Activated T-helper 1 cell treated with anti-CD3 and anti-CD28 coated beads, Interleukin-12 subunit alpha, Interleukin-12 subunit beta, Interleukin-2, Interleukin-4 antibody, amounts not matched to agents 30 ng/mL and 10 ng/mL and 1 ng/mL, durations not matched to agents 14 hours and 24 hours and 36 hours (primary cell): ENCODE measurements at regions not wholly inside any gene's neighbourhood (a gene's known extent, or its start where the extent isn't known, plus 50 kb on each side); places are given as distances from the start of the nearest gene placed in this dataset.

ENCODE experiments used
- DNase-seq: peaks from one replicate; pipeline ENCODE4 v3.0.0; 2021; ENCODE audit warnings: low spot score
- H3K27ac Mint-ChIP-seq: one replicate; pipeline ENCODE4 v1.8.0; 2021; ENCODE audit warnings: mild to moderate bottlenecking, mixed read lengths
- H3K27me3 Mint-ChIP-seq: one replicate; pipeline ENCODE4 v1.8.0; 2022; ENCODE audit warnings: mild to moderate bottlenecking, moderate library complexity, mixed read lengths; ENCODE audit not compliant: insufficient read depth
- H3K36me3 Mint-ChIP-seq: one replicate; pipeline ENCODE4 v1.8.0; 2021; ENCODE audit warnings: low read depth, mixed read lengths
- H3K4me1 Mint-ChIP-seq: one replicate; pipeline ENCODE4 v1.8.0; 2021; ENCODE audit warnings: low read depth, mixed read lengths
- H3K4me3 Mint-ChIP-seq: one replicate; pipeline ENCODE4 v1.8.0; 2021; ENCODE audit warnings: mild to moderate bottlenecking, moderate library complexity, mixed read lengths
- H3K9me3 Mint-ChIP-seq: one replicate; pipeline ENCODE4 v1.8.0; 2021; ENCODE audit warnings: mixed read lengths
- intact Hi-C: fragments of 100-400 bp; cut with micrococcal nuclease; formaldehyde crosslinking; loops from one replicate; pipeline ENCODE4 v1.15.1; 2024

DNA sequence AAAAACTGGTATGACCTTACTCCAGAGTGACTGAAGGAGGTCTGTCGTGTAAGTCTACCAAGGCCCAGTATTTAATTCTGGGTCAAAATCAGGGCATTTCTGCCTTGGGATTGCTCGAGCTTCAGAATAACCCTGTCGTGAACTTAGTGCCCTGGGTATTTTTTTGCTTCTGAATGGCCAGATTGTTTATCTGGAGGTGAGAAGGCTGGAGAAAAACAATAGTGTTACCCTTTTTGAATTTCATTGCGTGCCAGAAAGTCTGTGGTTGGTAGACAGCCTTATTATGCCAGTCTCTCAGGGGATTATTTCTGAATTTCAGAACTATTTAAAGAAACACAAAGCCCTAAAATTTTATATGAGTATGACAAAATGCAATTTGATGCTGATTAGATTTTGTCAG, 323.4 kb downstream of the CSNK1G3 start:
- Mint-ChIP-seq H3K36me3 (no peaks in the 10 kb centered on the region), H3K4me1 (no peaks in the 10 kb centered on the region), H3K27ac (no peak overlapping the region), H3K9me3 (no peaks in the 10 kb centered on the region), H3K4me3 (no peak overlapping the region), H3K27me3 (no peaks in the 10 kb centered on the region)
- intact Hi-C loops: no loop called here
- no peak for DNase-seq

DNA sequence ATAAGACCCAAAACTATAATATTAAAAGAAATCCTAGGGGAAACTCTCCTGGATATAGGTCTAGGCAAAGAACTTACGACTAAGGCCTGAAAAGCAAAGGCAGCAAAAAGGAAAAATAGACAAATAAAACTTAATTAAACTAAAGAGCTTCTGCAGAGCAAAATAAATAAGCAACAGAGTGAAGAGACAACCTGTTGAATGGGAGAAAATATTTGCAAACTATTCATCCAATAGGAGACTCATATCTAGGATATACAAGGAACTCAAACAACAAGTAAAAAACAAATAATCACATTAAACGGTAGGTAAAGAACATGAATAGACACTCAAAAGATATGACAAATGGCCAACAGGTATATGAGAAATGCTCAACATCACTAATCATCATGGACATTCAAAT, 318.6 kb downstream of the CSNK1G3 start:
- Mint-ChIP-seq H3K27me3 (no peaks in the 10 kb centered on the region), H3K4me3 (no peak overlapping the region), H3K36me3 (no peaks in the 10 kb centered on the region), H3K4me1 (no peaks in the 10 kb centered on the region), H3K27ac (no peak overlapping the region), H3K9me3 (no peaks in the 10 kb centered on the region)
- DNase-seq: no peak
- intact Hi-C loops: no loop called here

DNA sequence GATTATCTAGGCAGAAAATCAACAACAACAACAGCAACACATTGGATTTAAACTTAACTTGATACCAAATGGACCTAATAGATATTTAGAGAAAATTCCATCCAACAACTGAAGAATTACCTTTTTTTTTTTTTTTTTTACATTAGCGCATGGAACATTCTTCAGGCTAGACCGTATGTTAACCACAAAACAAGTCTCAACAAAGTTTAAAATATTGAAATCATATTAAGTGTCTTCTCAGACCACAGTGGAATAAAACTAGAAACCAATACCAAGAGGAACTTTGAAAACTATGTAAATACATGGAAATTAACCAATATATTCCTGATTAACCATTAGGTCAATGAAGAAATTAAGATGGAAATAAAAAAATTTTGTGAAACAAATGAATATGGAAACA, 315.8 kb downstream of the CSNK1G3 start:
- intact Hi-C loops: no loop called here
- Mint-ChIP-seq H3K9me3 (peaks cover 7% of the 10 kb centered on the region), H3K4me3 (no peak overlapping the region), H3K27ac (no peak overlapping the region), H3K27me3 (no peaks in the 10 kb centered on the region), H3K36me3 (no peaks in the 10 kb centered on the region), H3K4me1 (no peaks in the 10 kb centered on the region)
- DNase-seq: no peak

DNA sequence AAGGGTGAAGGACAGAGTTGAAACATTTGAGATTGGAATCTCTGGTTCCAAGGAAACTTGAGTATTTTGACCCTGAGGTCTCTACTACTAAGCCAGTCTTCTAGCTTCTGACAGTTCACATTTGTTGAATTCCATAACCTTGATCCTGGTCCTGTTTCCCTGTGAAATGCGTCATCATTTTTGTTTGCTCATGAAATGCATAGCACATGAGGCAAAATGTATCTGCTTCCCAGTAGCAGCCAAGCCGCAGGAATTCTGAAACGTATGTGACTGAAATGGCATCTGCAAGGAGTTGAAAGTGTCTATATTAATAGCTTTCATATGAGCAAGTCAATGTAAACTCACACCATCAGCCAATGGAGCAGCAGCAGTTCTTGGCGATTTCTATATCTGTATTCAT, 307.9 kb downstream of the CSNK1G3 start:
- H3K27me3 Mint-ChIP-seq: no peaks in the 10 kb centered on the region
- intact Hi-C loops: no loop called here
- no peak overlapping the region for H3K27ac Mint-ChIP-seq
- no peak for DNase-seq
- no peaks in the 10 kb centered on the region for H3K36me3 Mint-ChIP-seq
- peaks cover 3% of the 10 kb centered on the region for H3K9me3 Mint-ChIP-seq
- H3K4me3 Mint-ChIP-seq: no peak overlapping the region
- H3K4me1 Mint-ChIP-seq: no peaks in the 10 kb centered on the region

DNA sequence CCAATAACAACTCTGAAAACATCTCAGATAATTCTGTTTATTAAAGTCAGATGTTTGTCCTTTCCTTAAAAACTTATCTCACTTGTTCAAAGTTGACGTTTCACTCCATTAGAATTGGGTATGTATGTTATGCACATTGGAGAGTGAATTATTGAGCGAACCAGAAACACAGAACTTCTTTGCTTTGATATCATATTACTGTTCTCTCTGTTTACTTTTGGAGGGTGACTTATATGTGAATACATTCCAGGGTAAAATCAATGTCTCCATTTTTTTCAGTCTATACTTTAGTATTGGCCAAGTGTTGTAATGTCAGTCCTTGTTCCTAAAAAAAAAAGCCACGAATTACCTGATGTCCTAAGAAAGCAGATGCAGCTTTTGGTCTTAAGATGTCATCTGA, 307.4 kb downstream of the CSNK1G3 start:
- no peak overlapping the region for H3K27ac Mint-ChIP-seq
- no peaks in the 10 kb centered on the region for H3K36me3 Mint-ChIP-seq
- no peaks in the 10 kb centered on the region for H3K4me1 Mint-ChIP-seq
- intact Hi-C loops: no loop called here
- H3K9me3 Mint-ChIP-seq: no peaks in the 10 kb centered on the region
- no peak for DNase-seq
- no peaks in the 10 kb centered on the region for H3K27me3 Mint-ChIP-seq
- H3K4me3 Mint-ChIP-seq: no peak overlapping the region

DNA sequence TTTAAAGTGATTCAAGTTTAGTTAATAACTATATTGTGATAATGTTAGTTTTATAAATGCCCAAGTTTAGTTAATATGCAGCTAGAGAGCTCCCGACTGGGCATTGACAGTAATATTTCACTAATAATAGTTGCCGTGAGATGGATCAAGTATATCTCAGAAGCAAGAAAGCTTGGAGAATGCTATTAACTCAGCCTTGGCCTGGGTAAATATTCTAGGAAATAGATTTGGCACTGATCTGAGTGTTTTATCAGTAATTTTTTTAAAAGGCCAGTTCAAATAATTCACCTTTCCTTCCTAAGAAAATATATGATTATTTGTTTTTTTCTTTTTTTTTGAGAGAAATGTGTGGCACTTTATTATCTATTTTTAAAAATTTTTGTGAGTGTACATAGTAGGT, 305.3 kb downstream of the CSNK1G3 start:
- no peak overlapping the region for H3K4me3 Mint-ChIP-seq
- H3K36me3 Mint-ChIP-seq: no peaks in the 10 kb centered on the region
- no peak for DNase-seq
- no peaks in the 10 kb centered on the region for H3K4me1 Mint-ChIP-seq
- no peaks in the 10 kb centered on the region for H3K9me3 Mint-ChIP-seq
- no peaks in the 10 kb centered on the region for H3K27me3 Mint-ChIP-seq
- H3K27ac Mint-ChIP-seq: no peak overlapping the region
- intact Hi-C loops: no loop called here

DNA sequence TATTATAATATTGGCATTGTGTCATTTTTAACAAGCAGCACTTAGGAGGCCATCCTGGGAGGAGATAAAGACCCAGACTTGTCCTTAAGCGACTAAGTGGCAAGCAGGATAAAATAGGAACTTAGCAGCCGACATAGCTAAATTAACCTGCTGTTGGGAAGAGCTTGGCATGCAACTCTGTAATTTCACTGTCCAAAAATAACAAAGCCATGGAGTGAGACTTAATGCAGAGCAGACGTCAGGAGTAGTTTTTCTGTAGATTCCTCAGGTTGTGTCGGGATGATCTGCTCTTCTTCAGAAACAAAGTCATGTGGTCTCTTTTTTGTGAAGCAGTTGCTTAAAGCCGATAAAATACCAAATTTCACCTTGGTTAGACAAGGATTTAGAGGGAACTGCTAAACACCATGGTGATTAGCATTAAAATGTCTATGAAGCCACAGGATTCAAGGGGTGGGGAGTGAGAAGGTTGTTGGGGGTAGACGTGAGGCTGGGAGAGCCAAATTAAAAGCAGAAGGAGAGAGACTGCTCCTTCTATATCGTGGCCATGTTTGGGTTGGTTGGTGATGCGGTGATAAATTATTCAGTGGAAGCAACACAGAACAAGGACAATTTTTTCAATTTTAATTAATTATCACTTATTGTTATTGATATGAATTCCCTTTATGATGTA, 303.0 kb downstream of the CSNK1G3 start:
- Mint-ChIP-seq H3K9me3 (no peaks in the 10 kb centered on the region), H3K36me3 (no peaks in the 10 kb centered on the region), H3K4me1 (no peaks in the 10 kb centered on the region), H3K27ac (no peak overlapping the region), H3K27me3 (no peaks in the 10 kb centered on the region), H3K4me3 (no peak overlapping the region)
- intact Hi-C loops: no loop called here
- DNase-seq: no peak

DNA sequence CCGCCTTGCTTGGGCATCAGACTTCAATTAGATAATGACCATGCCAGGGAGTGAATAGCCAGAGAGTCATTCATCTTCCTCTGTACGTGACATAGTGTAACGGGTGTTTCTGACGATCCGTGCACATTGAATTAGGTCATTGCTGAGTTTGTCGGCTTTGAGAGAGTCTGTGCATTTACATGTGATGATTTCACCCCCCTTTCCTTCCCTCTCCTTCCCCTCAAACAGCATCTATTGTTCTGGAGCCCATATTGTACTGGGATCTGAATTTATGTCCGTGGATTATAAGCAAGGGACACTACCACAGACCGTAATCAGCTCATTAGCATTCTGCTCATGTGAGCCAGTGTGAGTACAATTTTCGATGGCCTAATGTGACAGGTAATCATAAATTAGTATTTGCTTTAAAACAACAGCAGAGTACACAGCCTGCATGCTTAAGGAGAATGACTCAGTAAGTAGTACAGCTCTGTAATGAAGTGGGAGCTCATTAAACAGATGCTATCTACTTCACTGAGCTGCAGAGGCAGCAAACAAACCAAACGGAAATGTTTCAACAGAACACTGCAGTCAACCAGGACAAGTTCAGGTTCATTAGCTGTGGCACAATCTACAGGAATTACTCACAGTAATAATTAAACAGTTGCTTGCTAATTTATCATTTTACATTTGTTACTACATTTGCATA, 302.1 kb downstream of the CSNK1G3 start:
- Mint-ChIP-seq H3K9me3 (no peaks in the 10 kb centered on the region), H3K4me3 (no peak overlapping the region), H3K36me3 (no peaks in the 10 kb centered on the region), H3K27me3 (no peaks in the 10 kb centered on the region), H3K4me1 (no peaks in the 10 kb centered on the region), H3K27ac (no peak overlapping the region)
- intact Hi-C loops: no loop called here
- no peak for DNase-seq

DNA sequence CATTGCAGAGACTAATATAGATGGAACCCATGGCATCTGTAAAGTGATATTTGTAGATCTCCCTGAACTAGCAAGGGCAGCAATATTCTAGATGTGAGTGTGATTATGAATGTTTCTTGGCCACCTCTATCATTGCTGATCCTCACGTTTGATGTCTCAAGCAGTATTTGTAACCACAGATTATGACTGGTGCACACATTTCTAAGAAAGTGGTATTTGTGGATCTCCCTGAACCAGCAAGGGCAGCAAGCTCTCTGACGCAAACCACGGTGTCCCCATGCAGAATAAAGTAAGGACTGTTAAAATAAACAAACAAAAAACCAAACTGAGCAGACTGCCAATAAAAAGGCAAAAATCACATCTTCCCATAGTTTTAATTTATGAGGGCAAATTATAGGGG, 301.3 kb downstream of the CSNK1G3 start:
- Mint-ChIP-seq H3K27ac (no peak overlapping the region), H3K4me3 (no peak overlapping the region), H3K4me1 (no peaks in the 10 kb centered on the region), H3K9me3 (no peaks in the 10 kb centered on the region), H3K36me3 (no peaks in the 10 kb centered on the region), H3K27me3 (no peaks in the 10 kb centered on the region)
- DNase-seq: no peak
- intact Hi-C loops: no loop called here

DNA sequence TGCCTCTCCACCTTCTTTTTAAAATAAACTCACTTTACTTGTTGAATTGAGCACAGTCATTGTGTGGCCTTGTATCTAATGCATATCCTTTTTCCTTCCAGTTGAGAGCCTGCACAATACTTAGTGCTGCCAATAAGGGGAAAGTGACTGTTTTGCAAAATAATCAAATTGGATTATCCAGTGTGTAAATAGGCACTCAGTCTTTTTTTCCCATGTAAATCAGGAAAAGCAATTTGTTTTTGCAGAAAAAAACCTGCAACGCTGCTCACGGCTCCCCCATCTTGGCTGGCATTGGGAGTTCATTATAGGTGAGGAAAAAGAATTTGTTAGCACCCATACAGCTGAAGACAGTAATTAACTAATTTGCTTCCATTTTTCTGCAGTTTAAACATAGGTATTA, 299.9 kb downstream of the CSNK1G3 start:
- H3K27me3 Mint-ChIP-seq: no peaks in the 10 kb centered on the region
- no peaks in the 10 kb centered on the region for H3K9me3 Mint-ChIP-seq
- intact Hi-C loops: no loop called here
- DNase-seq: no peak
- H3K36me3 Mint-ChIP-seq: no peaks in the 10 kb centered on the region
- no peak overlapping the region for H3K27ac Mint-ChIP-seq
- H3K4me3 Mint-ChIP-seq: no peak overlapping the region
- no peaks in the 10 kb centered on the region for H3K4me1 Mint-ChIP-seq

DNA sequence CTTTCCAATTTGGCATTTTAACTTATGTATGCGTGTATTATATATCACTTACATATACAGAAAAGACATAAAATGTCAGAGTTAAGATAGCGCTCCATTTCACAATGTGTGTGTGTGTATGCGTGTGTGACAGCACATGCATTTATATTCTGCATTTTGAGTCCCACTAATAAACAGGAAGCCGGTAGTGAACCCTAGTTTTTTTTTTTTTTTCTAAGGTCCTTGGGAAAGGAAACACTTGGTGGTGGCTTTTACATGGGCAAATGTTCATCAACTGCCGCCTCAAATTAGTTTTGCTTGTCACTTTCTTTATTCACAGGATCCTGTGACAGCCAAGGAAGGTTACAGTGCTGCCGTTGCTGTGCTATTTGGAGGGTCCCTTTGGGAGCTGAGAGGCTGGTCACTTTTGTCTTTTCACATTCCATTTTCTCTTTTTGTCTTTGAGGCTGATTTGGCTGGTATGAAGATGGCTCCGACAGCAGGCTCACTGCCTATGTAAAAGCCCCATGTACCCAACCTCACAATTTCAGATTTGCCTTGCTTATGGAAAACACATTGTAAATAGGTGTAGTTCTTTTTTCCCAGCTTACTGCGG, 298.9 kb downstream of the CSNK1G3 start:
- no peak for DNase-seq
- H3K27ac Mint-ChIP-seq: no peak overlapping the region
- H3K36me3 Mint-ChIP-seq: no peaks in the 10 kb centered on the region
- H3K4me3 Mint-ChIP-seq: no peak overlapping the region
- H3K4me1 Mint-ChIP-seq: no peaks in the 10 kb centered on the region
- no peaks in the 10 kb centered on the region for H3K9me3 Mint-ChIP-seq
- intact Hi-C loops: no loop called here
- no peaks in the 10 kb centered on the region for H3K27me3 Mint-ChIP-seq

DNA sequence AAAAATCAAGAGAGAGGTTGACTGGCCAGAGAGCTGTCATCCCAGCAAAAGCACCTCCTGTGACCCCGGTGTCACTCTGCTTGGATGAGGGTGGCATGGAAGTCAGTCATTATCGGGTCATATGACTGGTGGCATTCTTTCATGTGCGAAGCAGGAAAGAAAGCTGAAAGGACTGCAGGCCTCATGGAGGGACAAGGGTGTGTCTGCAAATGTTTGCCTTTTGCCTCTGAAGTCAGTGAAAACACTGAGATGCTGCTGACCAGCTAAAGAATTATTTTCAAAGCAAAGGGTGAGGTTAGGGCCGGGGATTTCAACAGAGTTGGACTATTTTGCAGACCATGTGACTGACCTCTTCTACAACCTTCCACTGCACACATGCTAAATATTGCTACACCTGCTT, 298.3 kb downstream of the CSNK1G3 start:
- Mint-ChIP-seq H3K36me3 (no peaks in the 10 kb centered on the region), H3K4me1 (no peaks in the 10 kb centered on the region), H3K4me3 (no peak overlapping the region), H3K27ac (no peak overlapping the region), H3K9me3 (no peaks in the 10 kb centered on the region), H3K27me3 (no peaks in the 10 kb centered on the region)
- no peak for DNase-seq
- intact Hi-C loops: no loop called here

DNA sequence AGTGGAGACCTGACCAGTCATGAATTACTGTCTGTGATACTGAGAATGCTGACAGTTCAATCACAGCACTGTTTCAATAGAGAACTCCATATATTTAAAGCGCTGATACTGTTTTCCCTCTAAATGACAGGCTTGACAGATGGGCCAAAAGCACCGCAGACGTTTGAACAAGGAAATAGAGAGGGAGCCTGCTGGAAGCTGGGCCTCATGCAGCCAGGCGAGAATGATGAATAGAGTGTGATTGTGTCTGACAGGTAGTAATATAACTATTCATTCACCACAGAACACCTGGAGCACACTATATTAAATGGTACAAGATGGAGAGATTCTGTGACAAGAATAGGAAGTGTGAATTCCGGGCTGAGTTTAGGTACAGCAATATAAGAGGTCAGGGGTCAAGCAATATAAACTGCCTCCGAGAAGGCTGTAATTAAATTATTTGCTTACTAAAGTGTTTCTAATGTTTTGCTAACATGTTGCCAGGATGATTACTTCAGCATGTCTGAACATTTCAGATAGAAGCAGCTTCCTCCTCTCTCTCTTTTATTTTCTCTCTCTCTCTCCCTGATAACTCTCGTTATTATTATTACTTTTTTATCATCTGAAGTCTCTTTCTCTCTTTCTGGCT, 297.7 kb downstream of the CSNK1G3 start:
- no peak overlapping the region for H3K27ac Mint-ChIP-seq
- H3K36me3 Mint-ChIP-seq: no peaks in the 10 kb centered on the region
- DNase-seq: no peak
- no peaks in the 10 kb centered on the region for H3K4me1 Mint-ChIP-seq
- no peak overlapping the region for H3K4me3 Mint-ChIP-seq
- no peaks in the 10 kb centered on the region for H3K9me3 Mint-ChIP-seq
- H3K27me3 Mint-ChIP-seq: no peaks in the 10 kb centered on the region
- intact Hi-C loops: no loop called here
